Endothelial cell (in vitro differentiated cells): ENCODE measurements at regions not wholly inside any gene's neighbourhood (a gene's known extent, or its start where the extent isn't known, plus 50 kb on each side); places are given as distances from the start of the nearest gene placed in this dataset.

ENCODE experiments used
- DNase-seq: peaks from one replicate; pipeline ENCODE4 v3.0.0; 2021; ENCODE audit warnings: low spot score
- H3K27ac Mint-ChIP-seq: one replicate; pipeline ENCODE4 v1.8.0; 2021; ENCODE audit warnings: mixed read lengths, inconsistent platforms; ENCODE audit not compliant: unreplicated experiment
- H3K27me3 Mint-ChIP-seq: one replicate; pipeline ENCODE4 v1.8.0; 2021; ENCODE audit warnings: mild to moderate bottlenecking, moderate library complexity, mixed read lengths, inconsistent platforms; ENCODE audit not compliant: unreplicated experiment
- H3K36me3 Mint-ChIP-seq: one replicate; pipeline ENCODE4 v1.8.0; 2021; ENCODE audit warnings: mild to moderate bottlenecking, low read depth, mixed read lengths, inconsistent platforms; ENCODE audit not compliant: unreplicated experiment
- H3K4me1 Mint-ChIP-seq: one replicate; pipeline ENCODE4 v1.8.0; 2021; ENCODE audit warnings: mild to moderate bottlenecking, mixed read lengths, inconsistent platforms; ENCODE audit not compliant: unreplicated experiment
- H3K4me3 Mint-ChIP-seq: one replicate; pipeline ENCODE4 v1.8.0; 2021; ENCODE audit warnings: mild to moderate bottlenecking, mixed read lengths, inconsistent platforms; ENCODE audit not compliant: unreplicated experiment
- H3K9me3 Mint-ChIP-seq: one replicate; pipeline ENCODE4 v1.8.0; 2021; ENCODE audit warnings: mixed read lengths, inconsistent platforms; ENCODE audit not compliant: unreplicated experiment
- TF ChIP-seq, protein P1 (sequence below): fragments of 200-600 bp; sonication (generic); IDR thresholded peaks from one replicate; pipeline ENCODE4 v1.5.0; 2021; ENCODE audit warnings: antibody characterized with exemption; ENCODE audit not compliant: unreplicated experiment

- Mint-ChIP-seq H3K36me3 (no peaks in the 10 kb centered on the region), H3K4me3 (no peak overlapping the region), H3K4me1 (no peaks in the 10 kb centered on the region), H3K9me3 (no peaks in the 10 kb centered on the region), H3K27me3 (peaks cover 2% of the 10 kb centered on the region), H3K27ac (no peak overlapping the region)
- no peak for DNase-seq
- TF ChIP-seq, protein P1, sequence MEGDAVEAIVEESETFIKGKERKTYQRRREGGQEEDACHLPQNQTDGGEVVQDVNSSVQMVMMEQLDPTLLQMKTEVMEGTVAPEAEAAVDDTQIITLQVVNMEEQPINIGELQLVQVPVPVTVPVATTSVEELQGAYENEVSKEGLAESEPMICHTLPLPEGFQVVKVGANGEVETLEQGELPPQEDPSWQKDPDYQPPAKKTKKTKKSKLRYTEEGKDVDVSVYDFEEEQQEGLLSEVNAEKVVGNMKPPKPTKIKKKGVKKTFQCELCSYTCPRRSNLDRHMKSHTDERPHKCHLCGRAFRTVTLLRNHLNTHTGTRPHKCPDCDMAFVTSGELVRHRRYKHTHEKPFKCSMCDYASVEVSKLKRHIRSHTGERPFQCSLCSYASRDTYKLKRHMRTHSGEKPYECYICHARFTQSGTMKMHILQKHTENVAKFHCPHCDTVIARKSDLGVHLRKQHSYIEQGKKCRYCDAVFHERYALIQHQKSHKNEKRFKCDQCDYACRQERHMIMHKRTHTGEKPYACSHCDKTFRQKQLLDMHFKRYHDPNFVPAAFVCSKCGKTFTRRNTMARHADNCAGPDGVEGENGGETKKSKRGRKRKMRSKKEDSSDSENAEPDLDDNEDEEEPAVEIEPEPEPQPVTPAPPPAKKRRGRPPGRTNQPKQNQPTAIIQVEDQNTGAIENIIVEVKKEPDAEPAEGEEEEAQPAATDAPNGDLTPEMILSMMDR, result no peak
These were observed 501.8 kb downstream of the BCOR start for GRCh38 chrX:39595977-39596376.

- peaks cover 2% of the 10 kb centered on the region for H3K27me3 Mint-ChIP-seq
- TF ChIP-seq, protein P1, result no peak
- H3K9me3 Mint-ChIP-seq, result no peaks in the 10 kb centered on the region
- H3K36me3 Mint-ChIP-seq, result no peaks in the 10 kb centered on the region
- H3K4me3 Mint-ChIP-seq, result no peak overlapping the region
- no peak for DNase-seq
- H3K27ac Mint-ChIP-seq, result no peak overlapping the region
- H3K4me1 Mint-ChIP-seq, result no peaks in the 10 kb centered on the region
These were observed 501.3 kb downstream of the BCOR start for GRCh38 chrX:39596437-39596836.

DNA sequence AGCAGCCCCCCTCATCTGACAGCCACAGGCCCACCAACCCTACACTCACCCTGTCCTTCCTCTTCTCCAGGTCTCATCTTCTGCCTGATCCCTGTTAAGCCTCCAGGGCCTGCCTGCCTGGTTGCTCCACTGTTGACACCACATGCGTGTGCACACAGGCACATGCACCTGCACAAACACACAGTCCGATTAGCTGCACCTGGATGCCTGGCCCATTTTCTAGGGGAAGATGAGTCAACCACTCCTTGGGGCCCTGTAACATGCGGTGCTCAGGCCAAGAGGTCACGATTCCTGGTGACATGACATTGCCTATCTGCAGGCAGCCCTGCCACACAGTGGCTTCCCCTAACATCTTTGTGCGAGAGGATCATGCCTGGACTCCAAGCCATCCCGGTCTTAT lies 498.4 kb downstream of the BCOR start:
- Mint-ChIP-seq H3K36me3 (no peaks in the 10 kb centered on the region), H3K4me1 (no peaks in the 10 kb centered on the region), H3K27ac (no peak overlapping the region), H3K27me3 (peaks cover 2% of the 10 kb centered on the region), H3K4me3 (no peak overlapping the region), H3K9me3 (no peaks in the 10 kb centered on the region)
- no peak for DNase-seq
- TF ChIP-seq, protein P1, result no peak

DNA sequence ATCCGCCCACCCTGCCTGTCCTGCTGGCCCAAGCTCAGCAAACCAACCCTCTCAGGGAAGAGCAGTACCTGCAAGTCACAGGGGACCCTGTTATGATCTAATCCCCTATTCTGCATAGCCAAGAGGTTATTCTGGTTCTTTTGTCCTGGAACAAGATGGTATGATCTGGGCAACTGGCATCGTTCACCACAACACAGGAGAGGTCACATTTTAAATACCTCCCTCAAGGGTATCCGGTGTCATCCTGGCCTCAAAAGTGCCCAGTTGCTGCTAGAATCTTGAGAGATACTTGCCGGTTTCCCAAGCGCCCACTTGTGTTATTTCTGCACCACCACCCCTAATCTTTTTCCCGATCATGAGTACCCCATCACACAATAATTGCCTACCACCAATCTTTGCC lies 497.5 kb downstream of the BCOR start:
- no peaks in the 10 kb centered on the region for H3K36me3 Mint-ChIP-seq
- peaks cover 2% of the 10 kb centered on the region for H3K27me3 Mint-ChIP-seq
- no peak for DNase-seq
- TF ChIP-seq, protein P1, result no peak
- no peak overlapping the region for H3K27ac Mint-ChIP-seq
- H3K4me3 Mint-ChIP-seq, result no peak overlapping the region
- H3K9me3 Mint-ChIP-seq, result no peaks in the 10 kb centered on the region
- no peaks in the 10 kb centered on the region for H3K4me1 Mint-ChIP-seq

DNA sequence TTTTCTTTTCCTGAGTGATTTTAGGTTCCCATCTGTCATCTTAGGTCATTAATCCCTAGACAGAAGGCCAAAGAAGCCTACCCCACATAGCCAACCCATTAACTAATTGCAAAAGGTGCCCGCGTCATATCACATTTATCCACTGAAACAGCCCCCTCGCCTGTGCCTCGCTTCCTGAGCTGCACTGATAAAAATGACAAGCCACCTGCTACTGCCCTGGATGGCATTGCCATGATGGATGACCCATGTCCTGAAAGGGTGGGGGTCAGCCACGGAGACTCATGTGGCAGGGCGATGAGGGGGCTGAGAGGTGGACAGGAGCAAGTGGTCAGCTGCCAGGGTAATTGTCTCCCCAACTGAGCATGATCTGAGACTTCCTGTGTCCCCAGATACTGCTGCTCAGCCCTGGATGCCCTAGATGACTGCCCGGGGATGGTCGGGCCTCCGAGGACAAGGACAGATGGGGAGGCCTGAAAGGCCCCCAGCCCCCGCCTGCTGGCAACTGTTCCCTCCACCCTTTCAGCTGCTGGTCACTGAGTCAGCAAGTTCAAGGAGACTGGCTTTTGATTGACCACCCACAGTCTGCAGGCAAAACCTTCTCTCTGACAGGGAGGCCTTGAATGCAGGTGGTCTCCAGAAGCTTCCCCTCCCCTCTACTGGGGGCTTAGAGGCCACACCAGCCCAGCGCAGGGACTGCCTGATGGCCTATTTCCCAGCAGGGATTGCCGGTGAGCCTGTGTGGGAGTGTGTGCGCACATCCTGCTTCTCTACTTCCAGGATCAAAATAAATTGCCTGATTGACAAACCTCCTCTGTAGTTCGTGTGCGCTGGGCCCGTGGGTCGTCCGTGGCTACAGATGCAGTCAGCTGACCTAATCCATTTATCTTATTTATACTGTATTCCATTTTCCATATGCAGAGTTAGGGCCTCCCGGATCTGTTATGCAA lies 496.3 kb downstream of the BCOR start:
- H3K36me3 Mint-ChIP-seq, result no peaks in the 10 kb centered on the region

More for the DNA sequence above, 496.3 kb downstream of the BCOR start:
- no peak for DNase-seq
- no peak overlapping the region for H3K4me3 Mint-ChIP-seq
- no peaks in the 10 kb centered on the region for H3K4me1 Mint-ChIP-seq
- H3K9me3 Mint-ChIP-seq, result no peaks in the 10 kb centered on the region
- TF ChIP-seq, protein P1, result no peak
- no peak overlapping the region for H3K27ac Mint-ChIP-seq
- H3K27me3 Mint-ChIP-seq, result peaks cover 2% of the 10 kb centered on the region
